GM19035 (cell line): ENCODE measurements at regions not wholly inside any gene's neighbourhood (a gene's known extent, or its start where the extent isn't known, plus 50 kb on each side); places are given as distances from the start of the nearest gene placed in this dataset.

Experiments used
- ATAC-seq: cut with Tn5 transposase; IDR thresholded peaks from one replicate; pipeline ENCODE4 v1.9.1; 2021; ENCODE audit not compliant: unreplicated experiment

DNA sequence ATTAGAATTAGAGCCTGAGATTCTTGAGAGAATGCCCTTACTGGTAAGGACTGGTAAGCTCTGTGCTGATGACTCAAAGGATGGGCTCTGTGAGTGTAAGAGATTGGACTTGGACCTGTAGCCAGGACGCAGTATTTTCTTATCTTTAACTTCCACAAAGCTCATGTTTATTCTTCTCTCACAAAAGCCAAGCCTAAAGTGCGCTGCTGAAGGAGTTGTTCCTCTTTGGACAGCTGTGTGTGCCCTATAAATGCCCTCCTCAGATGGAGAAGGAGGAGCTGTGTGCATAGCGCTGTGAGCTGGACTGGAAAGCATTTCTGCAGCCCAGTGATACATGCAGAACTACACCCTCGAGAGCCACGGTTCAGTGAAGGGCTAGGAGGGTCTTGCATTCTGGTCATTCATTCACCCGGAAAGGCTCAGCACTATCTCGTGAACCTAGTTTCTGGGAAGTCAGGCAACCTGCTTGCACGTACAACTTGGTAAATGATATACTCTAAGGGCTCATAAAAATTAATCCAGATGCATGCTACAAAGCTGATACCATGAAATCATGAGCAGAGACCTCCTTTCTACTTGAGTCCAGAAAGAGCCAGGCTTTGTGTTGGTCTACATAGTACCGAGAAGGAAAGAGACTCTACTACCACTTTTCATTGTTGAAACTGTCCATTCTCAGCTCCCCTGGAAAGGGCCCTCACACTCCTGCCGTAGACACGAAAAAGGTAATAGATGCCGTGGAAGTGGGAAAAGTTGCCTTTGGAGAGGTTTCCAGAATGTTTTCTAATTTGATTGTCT lies 103.0 kb upstream of the TBL1XR1 start:
- peak; percentile 52 for ATAC-seq

DNA sequence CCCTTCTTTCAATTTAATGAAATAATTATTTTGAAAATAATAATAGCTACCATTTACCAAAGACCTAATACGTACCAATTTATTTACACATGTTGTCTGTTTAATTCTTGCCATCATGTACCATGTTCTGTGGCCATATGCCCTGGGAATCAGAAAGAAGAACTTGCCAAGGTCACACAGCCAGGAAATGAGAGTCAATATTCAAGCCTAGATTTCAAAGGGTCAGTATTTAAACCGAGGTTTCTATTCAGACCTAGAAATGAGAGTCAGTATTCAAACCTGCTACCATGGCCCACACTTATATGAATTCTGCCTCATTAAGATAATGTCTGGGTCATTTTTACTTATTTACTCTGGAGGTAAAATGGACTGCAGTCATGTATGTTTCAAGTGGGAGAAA lies 103.6 kb upstream of the TBL1XR1 start:
- ATAC-seq, result no peak

DNA sequence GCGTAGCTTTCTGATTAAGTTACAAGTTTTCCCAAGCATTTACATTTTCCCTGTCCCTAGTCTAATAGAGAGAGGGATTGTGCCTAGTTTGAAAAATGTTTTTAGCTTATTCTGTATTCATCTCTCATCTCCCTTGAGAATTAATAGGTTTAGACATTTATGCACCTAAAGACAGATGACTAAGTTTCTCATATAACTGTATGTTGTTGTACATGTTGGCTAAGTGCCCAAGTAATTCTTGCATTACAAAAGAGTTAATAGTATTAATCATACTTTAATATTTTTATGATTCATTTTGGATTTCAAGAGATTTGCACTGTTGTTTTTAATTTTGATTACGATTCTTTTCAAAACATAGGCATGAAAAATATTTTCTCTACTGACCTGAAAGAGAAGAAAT lies 109.0 kb upstream of the TBL1XR1 start:
- ATAC-seq, result no peak

DNA sequence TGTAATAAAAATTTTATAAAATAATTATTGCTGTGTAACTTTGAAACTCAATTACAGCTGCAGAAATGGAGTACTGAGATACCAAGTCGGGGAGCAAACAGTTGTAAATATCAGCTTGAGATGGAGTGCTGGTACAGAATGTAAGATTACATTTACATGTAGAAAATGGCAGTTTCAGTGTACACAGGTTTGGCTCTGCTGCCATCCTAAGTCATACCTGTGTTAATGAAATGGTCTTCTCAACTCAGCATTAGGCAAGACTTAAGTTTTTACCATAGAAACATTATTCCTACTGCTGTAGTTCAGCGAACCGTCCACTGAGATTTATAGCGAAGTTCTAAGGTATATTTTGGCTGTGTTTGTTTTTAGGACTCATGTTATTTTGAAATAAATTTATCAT lies 110.1 kb upstream of the TBL1XR1 start:
- no peak for ATAC-seq

DNA sequence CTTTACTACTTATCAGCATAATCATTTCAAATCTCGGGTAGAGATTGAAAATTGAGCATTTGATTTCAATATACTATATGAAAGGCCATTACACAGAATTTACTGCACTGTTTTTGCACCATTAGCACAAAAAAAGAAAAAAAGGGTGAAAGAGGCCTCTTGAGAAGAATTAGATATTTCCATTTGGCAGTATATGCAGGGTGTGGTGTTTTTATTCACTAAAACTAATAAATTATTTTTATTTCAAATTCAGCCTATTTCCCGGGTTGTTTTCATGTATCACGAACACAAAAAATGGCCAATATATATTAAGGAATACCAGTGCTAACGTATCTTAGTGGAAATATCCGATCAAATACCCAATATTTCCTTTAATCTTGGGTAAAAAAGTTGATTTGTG lies 110.5 kb upstream of the TBL1XR1 start:
- no peak for ATAC-seq

DNA sequence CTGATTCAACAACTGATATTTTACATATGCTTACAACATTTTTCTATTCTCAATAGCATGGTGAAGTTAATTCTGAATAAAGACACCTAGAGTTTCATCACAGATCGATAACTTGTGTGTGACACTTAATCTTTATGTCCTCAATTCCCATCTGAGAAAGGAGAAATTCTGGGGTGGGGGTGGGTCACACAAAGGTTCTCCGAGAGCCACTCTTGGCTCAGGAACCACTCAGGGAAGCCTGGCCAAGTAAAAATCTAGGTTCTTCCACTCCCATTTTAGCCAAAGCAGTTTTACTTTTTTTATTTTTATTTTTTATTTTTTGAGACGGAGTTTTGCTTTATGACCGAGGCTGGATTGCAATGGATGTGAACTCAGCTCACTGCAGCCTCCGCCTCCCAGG lies 111.0 kb upstream of the TBL1XR1 start:
- no peak for ATAC-seq

DNA sequence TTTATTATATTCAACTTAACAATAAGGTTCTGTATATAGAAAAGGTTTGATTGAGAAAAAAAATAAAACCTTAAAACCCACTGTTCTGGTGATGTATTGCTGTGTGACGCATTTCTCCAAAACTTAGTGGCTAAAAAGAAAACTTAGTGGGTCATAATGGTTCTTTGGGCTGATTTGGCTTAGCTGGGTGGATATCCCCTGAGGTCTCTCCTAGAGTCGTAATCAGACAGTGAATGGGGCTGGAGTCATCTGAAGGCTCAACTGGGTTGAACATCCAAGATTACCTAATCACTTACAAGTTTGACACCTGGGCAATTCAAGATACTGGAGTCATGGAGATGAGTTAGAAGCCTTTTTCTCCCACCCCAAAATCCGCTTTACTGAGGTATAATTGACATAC lies 111.6 kb upstream of the TBL1XR1 start:
- no peak for ATAC-seq

DNA sequence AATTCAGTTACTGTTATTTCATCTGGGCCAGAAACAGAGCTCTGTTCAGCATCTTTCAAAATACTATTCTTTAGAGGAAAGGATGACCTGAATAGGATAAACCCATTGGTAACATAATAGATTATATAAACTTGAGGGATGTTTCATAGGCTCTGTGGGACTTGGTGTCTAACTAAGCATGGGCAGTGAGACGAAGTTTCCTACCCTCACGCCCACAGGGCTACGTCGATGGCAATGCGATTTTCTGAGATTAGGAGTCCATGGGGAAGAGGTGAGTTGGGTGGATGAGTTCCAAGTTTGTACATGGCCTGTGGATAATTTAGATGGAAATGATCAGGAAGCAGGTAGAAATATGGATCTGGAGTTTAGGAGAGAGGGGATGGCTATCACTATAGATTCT lies 115.2 kb upstream of the TBL1XR1 start:
- no peak for ATAC-seq

DNA sequence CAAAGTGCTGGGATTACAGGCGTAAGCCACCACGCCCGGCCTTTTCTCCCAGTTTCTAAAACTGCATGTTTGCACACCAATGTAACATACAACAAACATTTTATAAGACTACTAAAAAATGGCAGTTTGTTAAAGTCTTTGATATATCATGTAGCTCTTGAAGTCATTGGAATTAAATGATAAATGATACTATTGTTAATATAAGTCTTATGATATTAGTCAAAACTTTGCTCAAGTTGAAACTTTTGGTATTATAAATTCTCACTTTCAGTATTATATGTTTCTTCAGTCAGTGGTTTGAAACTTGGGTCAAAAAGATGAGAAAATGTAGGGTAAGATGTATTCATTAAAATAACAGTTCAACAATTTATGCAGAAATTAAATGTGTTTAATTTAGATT lies 117.6 kb upstream of the TBL1XR1 start:
- peak; percentile 57 for ATAC-seq

DNA sequence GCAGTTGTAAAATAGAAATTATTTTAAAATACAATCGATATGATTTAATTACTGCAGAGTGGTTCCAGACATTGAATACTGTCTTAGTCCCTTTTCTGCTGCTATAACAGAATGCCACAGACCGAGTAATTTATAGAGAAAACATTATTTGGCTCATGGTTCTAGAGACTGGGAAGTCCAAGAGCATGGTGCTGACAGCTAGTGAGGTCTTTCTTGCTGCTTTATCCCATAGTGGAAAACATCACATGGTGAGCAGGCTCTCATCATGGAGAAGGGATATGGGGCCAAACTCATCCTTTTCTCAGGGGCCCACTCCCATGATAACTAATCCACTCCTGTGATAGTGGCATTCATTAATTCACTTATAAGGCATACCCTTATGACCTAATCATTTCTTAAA lies 120.0 kb upstream of the TBL1XR1 start:
- no peak for ATAC-seq

DNA sequence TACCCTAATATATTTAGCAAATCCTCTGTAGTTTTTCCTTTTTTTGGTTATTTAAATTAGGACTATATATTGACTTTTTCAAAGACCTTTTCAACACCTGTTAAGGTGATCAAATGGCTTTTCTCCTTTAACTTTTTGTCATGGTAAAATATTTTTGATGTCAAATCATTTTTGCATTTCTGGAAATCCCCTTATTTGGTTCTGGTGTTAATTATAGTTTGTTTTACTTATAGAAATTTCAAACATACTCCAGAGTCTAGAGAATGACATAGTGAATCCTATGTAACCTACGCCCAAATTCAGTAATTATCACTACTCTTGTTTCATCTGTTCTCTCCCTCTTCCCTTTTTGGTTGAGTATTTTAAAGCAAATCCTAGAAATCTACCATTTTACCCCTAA lies 121.3 kb upstream of the TBL1XR1 start:
- no peak for ATAC-seq

DNA sequence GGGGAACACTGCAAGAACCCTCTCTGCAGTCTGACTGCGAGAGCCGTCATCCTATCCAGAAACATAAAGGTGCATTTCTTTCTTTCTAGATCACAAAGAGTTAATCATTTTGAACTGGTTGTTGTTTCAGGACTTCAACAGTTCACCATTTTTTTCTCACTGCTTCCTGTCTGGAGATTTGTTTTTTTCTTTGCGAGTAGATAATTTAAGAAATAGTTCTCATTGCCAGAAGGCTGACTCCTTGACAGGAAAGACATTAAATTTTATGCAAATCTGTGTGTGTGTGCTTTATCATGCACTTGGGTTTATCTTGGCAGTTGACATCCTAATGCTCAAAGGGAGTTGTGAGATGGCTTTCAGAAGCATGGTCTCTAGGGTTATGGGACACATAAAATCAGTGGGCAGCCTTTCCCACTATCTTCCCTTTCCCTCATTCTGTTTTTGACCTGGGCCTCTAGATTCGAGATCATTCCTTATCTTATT lies 123.5 kb upstream of the TBL1XR1 start:
- peak; percentile 60 for ATAC-seq

DNA sequence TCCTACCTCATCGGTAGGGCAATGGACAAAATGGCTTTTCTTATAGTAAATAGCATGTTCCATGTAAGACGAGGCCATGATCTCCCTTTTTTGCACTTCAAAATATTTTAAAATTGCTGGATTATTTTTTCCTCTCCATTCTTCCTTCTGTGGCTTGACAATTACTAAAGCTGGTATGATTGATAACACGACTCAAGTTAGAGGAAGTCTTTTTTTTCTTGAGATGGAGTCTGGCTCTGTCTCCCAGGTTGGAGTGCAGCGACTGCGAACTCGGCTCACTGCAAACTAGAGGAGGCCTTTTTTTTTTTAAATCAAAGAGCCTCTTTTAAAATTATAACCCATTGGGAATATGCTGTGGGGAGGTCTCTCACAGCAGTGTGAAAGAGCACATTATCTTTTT lies 124.5 kb upstream of the TBL1XR1 start:
- no peak for ATAC-seq

DNA sequence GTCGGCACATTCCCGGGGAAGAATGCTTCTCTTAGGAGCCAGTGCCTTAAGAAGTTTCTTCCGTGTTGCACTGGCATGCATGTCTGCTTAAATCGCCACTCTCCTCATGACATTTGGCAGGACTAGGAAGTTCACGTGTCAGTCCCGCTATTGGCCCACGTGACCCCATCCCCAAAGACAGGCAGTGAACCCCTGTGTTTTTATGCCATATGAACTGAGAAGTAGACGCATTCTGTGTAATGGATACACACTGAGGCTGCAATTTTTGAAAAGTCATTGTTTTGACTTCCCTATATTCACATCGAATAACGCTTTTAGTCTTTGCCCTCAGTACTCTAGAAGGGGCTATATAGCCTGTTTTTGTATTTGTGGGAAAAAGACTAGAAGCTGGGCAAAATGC lies 125.6 kb upstream of the TBL1XR1 start:
- no peak for ATAC-seq

DNA sequence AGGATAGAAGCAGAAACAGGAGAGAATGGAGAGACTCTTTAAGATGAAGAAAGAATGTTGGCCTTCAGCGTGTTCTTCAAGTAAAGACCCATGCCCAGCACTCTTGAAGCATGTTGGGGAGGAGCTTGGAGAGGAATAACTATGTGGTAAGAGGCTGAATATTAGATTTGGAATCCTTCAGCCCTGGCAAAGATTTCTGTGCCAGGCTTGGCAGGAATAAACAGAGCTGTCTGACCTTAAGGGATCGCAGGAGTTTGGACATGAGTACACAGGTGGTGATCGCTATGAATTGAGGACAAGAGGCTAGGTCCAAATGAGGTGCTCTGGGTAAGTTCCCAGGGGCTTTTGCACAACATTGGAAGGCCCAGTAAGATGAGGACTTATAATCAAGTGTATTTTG lies 132.6 kb upstream of the TBL1XR1 start:
- no peak for ATAC-seq

DNA sequence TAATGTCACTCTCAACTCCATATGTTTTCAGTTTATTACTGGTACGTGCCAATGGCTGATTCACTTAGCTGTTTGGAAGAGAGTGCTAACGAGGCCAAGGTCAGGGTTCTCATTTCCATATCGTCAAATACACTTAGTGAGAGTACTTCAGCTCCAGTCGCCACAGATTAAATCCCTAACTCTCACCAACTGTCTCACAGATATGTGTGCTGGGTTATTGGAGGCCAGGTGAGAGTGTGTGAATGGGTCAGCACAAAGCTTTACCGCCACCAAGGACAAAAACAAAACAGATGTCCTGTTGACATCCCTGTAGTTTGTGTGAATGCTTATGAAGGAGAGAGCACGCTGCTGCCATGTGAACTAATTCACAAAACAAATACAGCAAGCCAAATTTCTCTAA lies 133.5 kb upstream of the TBL1XR1 start:
- no peak for ATAC-seq

DNA sequence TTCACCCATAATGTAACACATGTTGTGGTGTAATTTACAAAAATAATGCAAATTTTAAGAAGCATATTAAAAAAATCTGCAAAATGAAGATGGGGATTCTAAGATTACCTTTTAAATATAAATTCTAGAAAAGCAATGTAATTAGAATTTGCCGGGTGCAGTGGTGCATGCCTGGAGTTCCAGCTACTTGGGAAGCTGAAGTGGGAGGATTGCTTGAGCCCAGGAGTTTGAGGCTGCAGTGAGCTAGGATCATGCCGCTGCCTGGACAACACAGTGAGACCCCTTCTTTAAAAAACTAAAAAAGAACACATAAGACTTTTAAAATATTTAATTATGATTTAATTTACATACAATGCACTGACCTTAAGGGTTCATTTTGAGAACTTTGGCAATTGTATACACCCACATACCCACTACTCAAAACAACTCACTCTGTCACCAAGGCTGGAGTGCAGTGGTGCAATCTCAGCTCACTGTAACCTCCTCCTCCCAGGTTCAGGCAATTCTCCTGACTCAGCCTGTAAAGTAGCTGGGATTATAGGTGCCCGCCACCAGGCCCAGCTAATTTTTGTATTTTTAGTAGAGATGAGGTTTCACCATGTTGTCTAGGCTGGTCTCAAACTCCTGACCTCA lies 134.0 kb upstream of the TBL1XR1 start:
- ATAC-seq, result no peak

DNA sequence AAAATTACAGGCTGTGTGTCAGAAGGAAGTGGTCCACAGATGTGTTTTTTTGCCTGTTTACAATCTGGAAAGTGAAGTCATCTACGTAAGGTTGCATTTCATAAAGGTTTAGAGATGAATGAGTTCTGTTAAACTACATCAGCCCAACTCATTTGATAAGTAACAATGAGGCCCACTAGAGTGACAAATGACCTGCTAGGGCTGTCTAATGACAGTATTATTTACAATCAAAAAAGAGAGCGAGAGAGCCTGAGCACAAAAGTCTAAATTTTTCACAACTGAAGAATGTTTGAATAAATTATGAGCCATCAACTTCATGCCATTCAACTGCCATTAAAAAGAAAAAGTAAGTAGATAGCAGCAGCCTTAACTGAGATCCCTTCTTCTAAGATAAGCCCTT lies 135.7 kb upstream of the TBL1XR1 start:
- ATAC-seq, result no peak

DNA sequence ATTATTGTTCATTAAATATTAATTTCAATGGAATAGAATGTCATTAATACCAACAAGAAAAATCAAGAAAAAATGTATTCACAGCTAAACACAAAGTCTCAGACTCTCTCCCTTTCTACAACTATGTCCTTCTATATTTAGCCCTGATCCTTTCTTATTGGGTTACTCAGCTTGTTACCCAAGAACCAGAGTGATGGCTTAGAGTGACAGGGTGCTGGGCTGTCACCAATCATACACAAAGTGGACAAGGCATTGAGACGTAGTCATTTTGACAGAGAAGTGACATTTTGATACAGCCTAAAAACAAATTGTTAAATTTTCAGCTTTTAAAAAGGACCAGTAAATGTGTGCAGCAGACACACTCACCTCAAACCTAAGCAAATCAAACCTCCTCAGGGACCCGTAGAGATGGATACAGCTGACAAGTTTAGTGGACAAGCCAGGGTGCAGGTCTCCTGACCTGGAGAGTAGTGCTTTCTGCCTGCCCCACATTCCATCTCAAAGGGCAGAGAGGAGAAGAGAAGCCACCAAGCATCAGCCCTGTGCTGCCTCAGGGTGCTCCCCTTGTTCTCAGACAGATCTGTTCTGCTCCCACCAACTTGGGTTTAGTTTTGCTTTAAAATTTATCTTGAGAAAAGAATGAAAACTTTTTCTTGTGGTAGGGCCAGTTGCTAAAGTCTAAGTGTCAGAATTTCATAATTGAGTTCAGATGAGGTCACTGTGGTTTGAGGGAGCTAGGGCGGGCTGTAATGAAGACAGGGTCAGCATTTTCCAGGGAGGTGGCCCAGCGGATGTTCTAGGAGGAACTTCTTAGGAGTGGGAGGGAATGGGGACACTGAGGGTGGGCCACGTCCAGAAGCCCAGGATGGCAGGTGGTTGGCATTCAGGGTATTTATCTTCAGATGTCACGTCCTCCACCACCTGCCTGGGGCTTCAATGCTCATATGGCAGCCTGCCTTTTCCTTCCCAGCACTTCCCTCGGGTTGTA lies 136.5 kb upstream of the TBL1XR1 start:
- no peak for ATAC-seq

DNA sequence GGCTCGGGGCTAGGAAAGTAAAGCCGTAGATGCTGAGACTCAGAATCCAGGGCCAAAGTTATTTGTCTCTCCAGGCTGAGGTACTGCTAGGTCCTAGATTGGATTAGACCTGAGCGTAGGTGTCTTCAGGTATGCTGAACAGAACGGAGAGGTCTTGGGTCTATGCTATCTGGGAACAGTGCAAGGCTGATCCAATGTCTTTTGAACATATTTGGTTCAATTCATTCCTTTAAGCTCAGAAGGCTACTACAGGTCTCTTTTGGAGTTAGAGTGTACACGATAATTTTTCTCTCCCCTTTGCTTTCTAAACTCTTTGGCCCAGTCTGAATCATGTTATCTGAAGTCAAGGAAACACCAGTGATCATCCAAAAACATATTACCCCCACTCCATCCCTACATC lies 137.5 kb upstream of the TBL1XR1 start:
- no peak for ATAC-seq

DNA sequence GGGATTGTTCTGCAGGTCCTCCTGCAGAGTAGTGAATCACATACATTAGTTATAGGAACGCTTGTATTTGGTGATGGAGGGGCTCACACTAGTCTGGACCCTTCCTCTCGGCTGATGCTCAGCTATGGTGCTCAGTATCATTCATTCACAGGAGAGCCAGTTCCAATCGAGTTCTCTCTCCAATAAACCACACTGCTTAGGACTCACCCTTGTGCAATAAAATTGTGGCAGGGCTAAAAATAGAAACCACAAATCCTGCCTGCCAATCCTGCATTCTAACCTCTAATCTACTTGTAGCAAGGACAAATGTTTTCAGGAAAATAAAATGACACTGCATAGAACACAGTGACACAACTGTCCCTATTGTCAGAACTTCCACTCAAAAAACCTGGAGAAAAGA lies 138.4 kb upstream of the TBL1XR1 start:
- no peak for ATAC-seq
